Epithelial cell of proximal tubule (primary cell): ENCODE measurements at regions not wholly inside any gene's neighbourhood (a gene's known extent, or its start where the extent isn't known, plus 50 kb on each side); places are given as distances from the start of the nearest gene placed in this dataset.

Experiments used
- DNase-seq: peaks from one replicate; pipeline ENCODE4 v3.0.0-alpha.2; 2011; ENCODE audit warnings: low read depth
- H3K4me3 ChIP-seq: 2 replicates; pipeline ENCODE4 v1.5.1; 2011; ENCODE audit warnings: low read depth, mild to moderate bottlenecking, low read length
- TF ChIP-seq, protein P1 (sequence below): conservative IDR thresholded peaks from 2 replicates; pipeline ENCODE4 v1.5.1; 2012; ENCODE audit warnings: low read depth, mild to moderate bottlenecking, low read length

DNA sequence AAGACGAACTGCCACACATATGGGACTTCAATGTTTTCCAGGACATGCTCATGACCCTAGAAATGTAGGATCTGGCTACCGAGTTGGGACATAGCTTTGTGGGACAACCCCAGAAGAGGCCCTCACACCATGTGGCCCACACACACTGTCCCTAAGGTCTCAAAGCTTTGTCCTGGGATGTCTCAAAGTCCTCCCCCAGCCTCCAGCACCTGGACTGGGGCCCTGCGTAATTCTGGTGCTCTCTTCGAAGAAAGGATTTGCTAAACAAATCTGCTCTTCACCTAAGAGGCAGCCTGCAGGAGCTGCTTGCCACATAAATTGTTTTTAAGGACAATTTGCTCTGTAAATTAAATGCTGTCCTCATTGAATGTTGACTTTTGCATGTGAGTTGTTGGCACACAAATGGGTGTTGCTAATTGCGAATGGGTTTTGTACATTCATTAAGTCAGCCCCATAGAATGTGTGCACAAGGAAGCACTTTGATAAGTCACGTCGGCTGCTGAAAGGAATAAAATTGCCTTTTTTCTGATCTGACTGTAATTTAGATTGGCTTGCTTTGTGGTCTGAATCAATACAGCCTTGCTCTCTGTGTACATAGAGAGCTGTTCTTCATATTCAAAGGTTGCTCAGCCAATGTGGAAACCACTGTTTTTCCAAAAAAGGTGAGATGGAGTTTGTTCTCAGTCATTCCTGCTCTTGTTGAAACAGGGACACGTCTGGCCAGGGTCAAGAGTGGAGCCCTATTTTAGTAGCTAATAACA is 161.6 kb upstream of the PWP1 start:
- no peak overlapping the region for H3K4me3 ChIP-seq
- TF ChIP-seq, protein P1, sequence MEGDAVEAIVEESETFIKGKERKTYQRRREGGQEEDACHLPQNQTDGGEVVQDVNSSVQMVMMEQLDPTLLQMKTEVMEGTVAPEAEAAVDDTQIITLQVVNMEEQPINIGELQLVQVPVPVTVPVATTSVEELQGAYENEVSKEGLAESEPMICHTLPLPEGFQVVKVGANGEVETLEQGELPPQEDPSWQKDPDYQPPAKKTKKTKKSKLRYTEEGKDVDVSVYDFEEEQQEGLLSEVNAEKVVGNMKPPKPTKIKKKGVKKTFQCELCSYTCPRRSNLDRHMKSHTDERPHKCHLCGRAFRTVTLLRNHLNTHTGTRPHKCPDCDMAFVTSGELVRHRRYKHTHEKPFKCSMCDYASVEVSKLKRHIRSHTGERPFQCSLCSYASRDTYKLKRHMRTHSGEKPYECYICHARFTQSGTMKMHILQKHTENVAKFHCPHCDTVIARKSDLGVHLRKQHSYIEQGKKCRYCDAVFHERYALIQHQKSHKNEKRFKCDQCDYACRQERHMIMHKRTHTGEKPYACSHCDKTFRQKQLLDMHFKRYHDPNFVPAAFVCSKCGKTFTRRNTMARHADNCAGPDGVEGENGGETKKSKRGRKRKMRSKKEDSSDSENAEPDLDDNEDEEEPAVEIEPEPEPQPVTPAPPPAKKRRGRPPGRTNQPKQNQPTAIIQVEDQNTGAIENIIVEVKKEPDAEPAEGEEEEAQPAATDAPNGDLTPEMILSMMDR: no peak
- no peak for DNase-seq

DNA sequence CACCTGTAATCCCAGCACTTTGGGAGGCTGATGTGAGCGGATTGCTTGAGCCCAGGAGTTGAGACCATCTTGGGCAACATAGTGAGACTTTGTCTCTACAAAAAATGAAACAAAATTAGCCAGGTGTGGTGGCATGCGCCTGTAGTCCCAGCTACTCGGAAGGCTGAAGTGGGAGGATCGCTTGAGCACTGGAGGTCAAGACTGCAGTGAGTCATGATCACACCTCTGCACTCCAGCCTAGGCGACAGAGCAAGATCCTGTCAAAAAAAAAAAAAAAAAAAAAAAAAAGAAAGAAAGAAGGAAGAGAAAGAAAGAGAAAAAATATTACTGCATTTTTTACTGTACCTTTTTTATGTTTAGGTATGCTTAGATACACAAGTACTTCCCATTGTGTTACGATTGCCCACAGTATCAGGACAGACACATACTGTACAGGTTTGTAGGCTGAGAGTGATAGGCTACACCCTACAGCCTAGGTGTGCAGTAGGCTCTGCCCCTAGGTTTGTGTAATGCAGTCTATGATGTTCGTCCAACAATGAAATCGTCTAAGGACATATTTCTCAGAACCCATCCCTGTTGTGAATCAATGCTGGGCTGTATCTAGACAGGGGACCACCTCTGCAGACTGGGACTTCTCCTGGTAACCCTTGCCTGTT is 160.4 kb upstream of the PWP1 start:
- TF ChIP-seq, protein P1: no peak
- H3K4me3 ChIP-seq: no peak overlapping the region
- DNase-seq: no peak

DNA sequence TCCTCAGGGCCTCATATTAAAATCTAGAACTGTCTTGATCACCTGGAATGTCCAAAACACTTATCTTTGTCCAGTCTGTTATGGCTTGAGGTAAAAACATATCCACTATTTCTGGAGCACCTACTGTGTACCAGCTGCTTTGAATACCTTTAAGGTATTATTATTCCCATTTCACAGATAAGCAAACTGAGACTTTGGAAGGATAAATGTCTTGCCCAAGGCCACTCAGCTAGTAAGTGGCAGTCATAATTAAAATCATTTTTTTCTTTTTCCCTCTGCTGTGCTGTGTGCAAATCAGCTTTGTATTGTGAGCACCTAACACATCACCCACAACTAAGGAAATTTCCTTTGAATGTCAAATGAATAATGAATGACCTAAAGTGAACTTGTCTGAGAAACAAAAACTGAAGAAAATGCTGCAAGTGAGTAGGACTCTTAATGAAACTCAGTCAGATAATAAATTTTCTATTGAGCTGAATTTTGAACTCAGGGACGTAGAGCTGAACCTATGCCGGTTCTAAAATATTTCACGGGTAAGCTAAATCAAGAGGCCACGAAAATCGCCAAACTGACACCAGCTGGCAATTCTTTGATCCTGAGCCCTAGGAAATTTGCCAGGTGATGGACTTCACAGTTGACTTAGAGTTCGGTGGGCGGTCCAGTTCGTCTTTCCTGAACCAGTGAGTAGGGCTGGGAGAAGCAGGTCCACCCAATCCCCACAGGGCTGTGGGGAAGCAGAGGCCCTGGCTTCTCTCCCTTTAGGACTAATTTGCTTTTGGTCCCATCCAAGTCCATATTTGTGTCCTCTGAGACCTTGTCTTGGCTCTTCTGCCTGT is 159.7 kb upstream of the PWP1 start:
- TF ChIP-seq, protein P1: no peak
- no peak for DNase-seq
- H3K4me3 ChIP-seq: no peak overlapping the region

DNA sequence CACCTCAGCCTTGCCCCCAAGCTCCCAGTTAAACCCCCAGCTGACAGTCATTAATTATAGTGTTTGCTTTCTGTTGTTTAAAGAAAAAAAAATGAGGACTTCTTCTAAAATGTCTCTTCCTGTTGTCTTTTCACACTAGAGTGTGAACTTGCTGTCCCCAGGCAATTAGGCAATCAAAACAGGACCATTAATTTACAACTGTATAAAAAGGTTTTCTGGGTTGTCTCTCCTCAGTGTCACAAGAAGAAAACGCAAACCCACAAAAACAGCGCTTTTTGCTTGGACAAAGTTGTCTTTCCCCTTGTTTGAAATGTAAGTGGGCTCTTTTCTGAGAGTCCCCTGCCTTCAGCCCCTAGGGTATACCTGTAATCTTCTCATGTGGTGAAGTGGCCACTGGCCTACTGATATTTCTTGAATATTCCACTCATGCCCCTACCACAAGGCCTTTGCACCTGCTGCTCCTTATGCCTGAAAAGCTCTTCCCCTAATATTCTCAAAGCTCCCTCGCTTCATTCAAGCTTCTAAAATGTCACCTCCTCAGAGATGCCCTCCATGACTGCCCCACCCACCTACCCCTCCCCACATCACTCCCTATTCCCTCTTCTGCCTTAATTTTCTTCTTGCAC is 158.9 kb upstream of the PWP1 start:
- TF ChIP-seq, protein P1: no peak
- no peak overlapping the region for H3K4me3 ChIP-seq
- DNase-seq: no peak

DNA sequence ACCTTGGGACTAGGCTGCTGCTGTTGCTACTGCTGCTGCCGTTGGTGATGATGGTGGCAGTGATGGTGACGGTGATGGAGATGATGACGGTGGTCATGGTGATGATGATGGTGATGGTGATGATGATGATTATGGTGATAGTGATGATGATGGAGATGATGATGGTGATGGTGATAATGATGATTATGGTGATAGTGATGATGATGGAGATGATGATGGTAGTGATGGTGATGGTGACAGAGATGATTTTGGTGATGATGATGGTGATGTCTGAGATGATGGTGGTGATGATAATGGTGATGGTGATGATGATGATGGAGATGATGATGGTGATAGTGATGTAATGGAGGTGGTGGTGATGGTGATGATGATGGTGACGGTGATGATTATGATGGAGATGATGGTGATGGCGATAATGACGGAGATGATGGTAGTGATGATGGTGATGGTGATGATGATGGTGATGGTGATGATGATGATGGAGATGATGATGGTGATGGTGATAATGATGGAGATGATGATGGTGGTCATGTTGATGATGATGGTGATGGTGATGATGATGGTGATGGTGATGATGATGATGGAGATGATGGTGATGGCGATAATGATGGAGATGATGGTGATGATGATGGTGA is 156.8 kb upstream of the PWP1 start:
- H3K4me3 ChIP-seq: no peak overlapping the region
- TF ChIP-seq, protein P1: no peak
- no peak for DNase-seq

DNA sequence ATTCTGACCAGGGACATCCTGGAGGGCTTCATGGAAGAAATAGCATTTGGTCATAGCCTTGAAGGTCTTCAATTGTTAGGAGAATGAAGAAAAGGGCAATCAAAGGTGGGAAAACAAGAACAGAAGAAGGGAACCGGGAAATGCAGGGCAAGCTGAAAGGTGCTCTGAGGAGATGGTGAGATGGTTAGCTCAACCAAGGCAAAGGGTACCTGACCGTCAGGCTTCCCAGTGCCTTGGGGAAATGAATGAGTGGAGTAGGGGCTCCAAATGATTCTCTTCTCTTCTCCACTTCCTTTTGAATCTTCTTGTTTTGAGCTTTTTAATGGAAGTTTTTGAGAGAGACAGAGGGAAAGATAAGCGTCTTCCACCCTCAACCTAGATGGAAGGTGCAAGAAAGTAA is 155.6 kb upstream of the PWP1 start:
- TF ChIP-seq, protein P1: no peak
- DNase-seq: no peak
- no peak overlapping the region for H3K4me3 ChIP-seq
